Stimulated activated CD8-positive, alpha-beta memory T cell treated with anti-CD3 and anti-CD28 coated beads, Interleukin-4, amount 100 ng/mL, for 1 hour (primary cell): ENCODE measurements at regions not wholly inside any gene's neighbourhood (a gene's known extent, or its start where the extent isn't known, plus 50 kb on each side); places are given as distances from the start of the nearest gene placed in this dataset.
"Not testable (repeated sequence)": the region's sequence is repeated elsewhere in the genome, so short reads cannot be mapped to it uniquely, and the experiment has no call there.

Experiments
- DNase-seq, 2 donors: peaks; one replicate each; pipeline ENCODE4 v3.0.0-alpha.2; 2020; ENCODE audit warnings: low read depth in 2 of 2, low spot score in 1 of 2

- DNase-seq: not testable (repeated sequence)
These were observed 372.8 kb upstream of the CCL2 start for GRCh38 chr17:33882273-33882672.

- DNase-seq: not testable (repeated sequence)
These were observed 372.4 kb upstream of the CCL2 start for GRCh38 chr17:33882677-33883076.

- DNase-seq: no peak
These were observed 366.6 kb upstream of the CCL2 start for GRCh38 chr17:33888455-33888854.

- DNase-seq: no peak
These were observed 366.0 kb upstream of the CCL2 start for GRCh38 chr17:33889040-33889439.

- no peak for DNase-seq
These were observed 365.3 kb upstream of the CCL2 start for GRCh38 chr17:33889766-33890165.

GRCh38 chr17:33892717-33893591 lies 362.1 kb upstream of the CCL2 start:
- no peak for DNase-seq

- DNase-seq: no peak
These were observed 359.6 kb upstream of the CCL2 start for GRCh38 chr17:33895491-33895890.

GRCh38 chr17:33896263-33896662 lies 358.8 kb upstream of the CCL2 start:
- DNase-seq: no peak

- no peak for DNase-seq
These were observed 354.0 kb upstream of the CCL2 start for GRCh38 chr17:33901085-33901484.

- no peak for DNase-seq
These were observed 352.1 kb upstream of the CCL2 start for GRCh38 chr17:33902901-33903449.

GRCh38 chr17:33904476-33904875 lies 350.6 kb upstream of the CCL2 start:
- no peak for DNase-seq

- DNase-seq: no peak
These were observed 349.7 kb upstream of the CCL2 start for GRCh38 chr17:33905338-33905800.

GRCh38 chr17:33908363-33909064 lies 346.6 kb upstream of the CCL2 start:
- no peak for DNase-seq

GRCh38 chr17:33910200-33910857 lies 344.8 kb upstream of the CCL2 start:
- DNase-seq: no peak

GRCh38 chr17:33914125-33914524 lies 341.0 kb upstream of the CCL2 start:
- no peak for DNase-seq

- no peak for DNase-seq
These were observed 332.1 kb upstream of the CCL2 start for GRCh38 chr17:33922971-33923370.

- no peak for DNase-seq
These were observed 331.0 kb upstream of the CCL2 start for GRCh38 chr17:33924104-33924503.

GRCh38 chr17:33925649-33926048 lies 329.4 kb upstream of the CCL2 start:
- no peak for DNase-seq

GRCh38 chr17:33927732-33928133 lies 327.4 kb upstream of the CCL2 start:
- no peak for DNase-seq

- DNase-seq: no peak
These were observed 325.8 kb upstream of the CCL2 start for GRCh38 chr17:33929181-33929724.

- DNase-seq: not testable (repeated sequence)
These were observed 323.8 kb upstream of the CCL2 start for GRCh38 chr17:33931148-33931814.
